GM19035 (cell line): ENCODE measurements at regions not wholly inside any gene's neighbourhood (a gene's known extent, or its start where the extent isn't known, plus 50 kb on each side); places are given as distances from the start of the nearest gene placed in this dataset.

Experiments used
- ATAC-seq: cut with Tn5 transposase; IDR thresholded peaks from one replicate; pipeline ENCODE4 v1.9.1; 2021; ENCODE audit not compliant: unreplicated experiment

DNA sequence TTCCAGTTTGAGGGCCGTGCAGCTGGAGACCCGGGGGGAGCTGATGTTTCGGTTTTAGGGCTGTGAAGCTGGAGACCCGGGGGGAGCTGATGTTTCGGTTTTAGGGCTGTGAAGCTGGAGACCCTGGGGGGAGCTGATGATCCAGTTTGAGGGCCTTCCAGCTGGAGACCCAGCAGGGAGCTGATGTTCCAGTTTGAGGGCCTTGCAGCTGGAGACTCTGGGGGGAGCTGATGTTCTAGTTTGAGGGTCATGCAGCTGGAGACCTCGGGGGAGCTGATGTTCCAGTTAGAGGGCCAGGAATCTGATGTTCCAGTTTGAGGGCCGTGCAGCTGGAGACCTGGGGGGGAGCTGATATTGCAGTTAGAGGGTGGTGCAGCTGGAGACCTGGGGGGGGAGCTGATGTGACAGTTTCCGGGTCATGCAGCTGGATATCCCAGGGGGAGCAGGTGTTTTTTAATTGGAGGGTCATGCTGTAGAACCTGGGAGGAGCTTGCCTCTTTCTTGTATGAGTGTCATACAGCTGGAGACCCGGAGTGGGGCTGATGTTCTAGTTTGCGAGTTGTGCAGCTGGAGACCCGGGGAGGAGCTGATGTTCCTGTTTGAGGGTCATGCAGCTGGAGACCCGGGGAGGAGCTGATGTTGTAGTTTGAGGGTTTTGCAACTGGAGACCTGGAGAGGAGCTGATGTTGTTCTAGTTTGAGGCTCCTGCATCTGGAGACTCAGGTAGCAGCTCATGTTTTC, 153.2 kb downstream of the RTP5 start:
- no peak for ATAC-seq

DNA sequence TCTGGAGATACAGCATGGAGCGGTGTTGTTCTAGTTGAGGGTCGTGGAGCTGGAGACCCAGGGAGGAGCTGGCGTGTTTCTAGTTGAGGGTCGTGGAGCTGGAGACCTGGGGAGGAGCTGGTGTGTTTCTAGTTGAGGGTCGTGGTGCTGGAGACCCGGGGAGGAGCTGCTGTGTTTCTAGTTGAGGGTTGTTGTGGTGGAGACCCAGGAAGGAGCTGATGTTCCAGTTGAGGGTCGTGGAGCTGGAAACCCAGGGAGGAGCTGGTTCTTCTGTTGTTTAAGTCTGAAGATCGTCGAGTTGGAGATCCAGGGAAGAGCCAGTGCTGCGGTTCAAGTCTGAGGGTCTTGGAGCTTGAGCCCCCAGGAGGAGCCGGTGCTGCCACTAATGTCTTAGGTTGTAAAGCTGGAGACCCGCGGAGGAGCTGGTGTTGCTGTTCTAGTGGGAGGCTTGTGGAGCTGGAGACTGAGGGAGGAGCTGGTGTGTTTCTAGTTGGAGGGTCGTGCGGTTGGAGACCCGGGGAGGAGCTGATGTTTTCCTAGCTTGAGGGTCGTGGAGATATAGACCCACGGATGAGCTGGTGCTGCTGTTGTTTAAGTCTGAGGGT, 155.3 kb downstream of the RTP5 start:
- ATAC-seq = no peak

DNA sequence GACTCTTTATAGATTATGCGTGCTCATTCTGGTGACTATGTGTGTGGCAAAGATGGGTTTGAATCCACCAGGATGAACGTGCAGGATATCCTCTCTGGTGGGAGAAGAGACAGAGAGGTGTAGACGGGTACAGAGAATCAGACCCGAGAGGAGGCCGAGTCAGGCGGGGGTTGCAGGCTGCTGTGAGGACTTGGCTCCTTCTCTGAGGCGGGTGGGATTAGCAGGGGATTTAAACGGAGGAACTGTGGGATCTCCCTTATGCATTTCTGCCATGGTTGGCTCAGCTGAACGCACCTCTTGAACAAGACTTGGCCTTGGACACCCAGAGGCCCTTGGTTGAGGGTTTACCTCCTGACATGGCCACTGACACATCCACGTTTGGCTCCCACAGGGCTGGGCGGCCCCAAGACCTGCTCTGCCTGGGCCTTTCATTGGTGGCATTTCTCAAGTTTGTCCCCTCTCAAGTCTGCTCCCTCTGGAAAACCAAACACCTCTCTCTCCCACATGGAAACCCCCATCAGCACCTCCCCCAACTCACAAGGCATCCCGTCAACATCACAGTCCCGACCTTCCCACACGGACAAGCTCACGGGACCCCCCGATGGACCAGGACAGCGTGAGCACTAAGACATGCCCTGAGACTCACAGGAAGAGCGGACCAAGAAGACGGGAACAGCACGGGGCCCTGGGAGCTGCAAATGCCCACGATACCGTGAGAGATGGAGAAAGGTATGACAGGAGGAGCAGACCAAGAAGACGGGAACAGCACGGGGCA, 158.3 kb downstream of the RTP5 start:
- no peak for ATAC-seq

DNA sequence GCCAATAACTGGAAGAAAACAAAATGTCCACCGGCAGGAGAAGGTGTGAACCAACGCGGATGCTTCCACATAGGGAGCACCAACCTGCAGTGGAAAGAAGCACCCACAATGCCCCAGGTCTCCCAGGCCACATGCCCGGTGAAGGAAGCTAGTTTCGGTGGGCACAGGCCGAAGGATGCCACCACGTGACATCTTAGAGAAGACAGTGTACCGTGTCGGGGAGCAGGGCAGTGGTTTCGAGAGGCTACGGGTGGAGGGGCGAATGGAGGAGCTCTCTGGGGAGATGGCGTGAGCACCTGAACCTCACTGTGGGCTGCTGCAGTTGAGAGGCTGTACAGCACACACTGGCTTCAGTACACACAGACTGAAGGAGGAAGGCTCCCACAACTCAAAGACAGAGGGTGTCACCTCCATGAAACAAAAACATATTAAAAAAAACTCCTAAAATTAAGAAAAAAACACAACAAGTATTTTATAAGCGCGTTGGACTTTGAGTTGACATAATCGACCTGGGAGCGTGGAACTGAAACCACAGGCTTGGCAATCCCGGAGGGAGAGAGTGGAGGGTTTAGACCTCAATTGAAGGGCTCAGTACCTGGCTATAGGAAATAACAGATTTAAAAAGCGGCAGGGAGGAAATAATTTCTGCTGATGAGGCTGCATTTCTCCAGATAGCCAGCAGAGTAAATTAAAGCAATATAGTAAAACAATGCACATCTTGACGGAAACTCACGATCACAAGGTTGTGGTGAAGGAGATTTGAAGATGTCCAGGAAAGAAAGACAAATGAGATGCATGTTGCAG, 160.1 kb downstream of the RTP5 start:
- ATAC-seq = no peak

DNA sequence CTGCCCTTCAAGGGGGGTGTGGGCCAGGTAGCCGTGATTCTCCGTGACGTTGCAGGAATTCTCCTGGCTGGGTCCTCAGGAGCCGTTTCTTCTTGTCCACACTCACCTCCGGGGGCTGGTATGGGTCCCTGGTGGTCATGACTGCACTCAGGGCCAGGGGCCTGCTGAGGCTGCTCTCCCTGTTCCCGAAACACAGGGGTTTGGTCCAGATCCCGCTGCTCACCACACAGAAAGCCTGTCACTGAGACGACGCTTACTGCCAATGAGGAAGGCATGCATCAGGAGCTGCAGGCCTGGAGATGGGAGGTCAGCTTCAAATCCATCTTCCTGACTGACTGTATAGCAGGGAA, 160.7 kb downstream of the RTP5 start:
- ATAC-seq = no peak

DNA sequence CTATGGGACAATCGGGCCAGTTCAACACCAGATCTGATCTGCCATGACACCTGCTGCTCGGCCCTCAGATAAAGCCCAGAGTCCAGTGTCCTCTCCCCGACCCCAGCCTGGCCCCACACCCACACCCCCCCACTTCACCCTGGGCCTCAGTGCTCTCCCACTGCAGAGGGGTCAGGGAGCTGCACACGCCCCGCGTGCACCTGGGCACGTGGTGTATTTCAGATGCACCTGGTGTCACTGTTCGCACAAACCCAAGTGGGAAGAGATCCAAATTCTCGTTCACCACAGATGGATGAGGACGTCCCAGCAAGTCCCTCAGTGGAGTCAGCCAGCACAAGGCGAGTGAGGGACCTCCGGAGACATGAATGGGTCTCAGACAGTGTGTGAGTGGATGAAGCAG, 161.3 kb downstream of the RTP5 start:
- no peak for ATAC-seq

DNA sequence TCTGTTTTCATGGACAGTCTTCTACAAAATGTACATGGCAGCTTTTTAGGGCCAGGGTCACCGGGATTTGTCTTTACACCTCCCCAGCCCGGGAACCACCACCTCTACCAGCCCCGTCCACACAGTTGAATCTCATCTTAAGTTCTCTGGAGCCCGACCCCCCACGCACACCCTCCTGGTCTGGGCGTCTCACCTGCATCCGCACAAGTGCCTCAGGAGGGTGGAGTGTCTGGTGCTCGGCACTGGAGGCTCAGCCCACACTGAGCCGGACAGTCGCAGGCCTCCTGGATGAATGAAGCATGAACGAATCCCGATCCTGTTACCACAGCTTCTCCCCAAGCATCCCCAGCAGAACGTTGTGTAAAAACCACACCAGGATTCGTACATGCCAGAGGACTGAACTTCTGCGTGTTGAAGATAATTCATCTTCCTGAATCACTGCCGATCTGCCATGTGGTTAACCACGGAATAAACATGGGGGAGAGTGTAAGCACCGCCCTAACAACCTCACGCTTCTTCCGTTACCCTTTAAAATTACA, 162.0 kb downstream of the RTP5 start:
- no peak for ATAC-seq

DNA sequence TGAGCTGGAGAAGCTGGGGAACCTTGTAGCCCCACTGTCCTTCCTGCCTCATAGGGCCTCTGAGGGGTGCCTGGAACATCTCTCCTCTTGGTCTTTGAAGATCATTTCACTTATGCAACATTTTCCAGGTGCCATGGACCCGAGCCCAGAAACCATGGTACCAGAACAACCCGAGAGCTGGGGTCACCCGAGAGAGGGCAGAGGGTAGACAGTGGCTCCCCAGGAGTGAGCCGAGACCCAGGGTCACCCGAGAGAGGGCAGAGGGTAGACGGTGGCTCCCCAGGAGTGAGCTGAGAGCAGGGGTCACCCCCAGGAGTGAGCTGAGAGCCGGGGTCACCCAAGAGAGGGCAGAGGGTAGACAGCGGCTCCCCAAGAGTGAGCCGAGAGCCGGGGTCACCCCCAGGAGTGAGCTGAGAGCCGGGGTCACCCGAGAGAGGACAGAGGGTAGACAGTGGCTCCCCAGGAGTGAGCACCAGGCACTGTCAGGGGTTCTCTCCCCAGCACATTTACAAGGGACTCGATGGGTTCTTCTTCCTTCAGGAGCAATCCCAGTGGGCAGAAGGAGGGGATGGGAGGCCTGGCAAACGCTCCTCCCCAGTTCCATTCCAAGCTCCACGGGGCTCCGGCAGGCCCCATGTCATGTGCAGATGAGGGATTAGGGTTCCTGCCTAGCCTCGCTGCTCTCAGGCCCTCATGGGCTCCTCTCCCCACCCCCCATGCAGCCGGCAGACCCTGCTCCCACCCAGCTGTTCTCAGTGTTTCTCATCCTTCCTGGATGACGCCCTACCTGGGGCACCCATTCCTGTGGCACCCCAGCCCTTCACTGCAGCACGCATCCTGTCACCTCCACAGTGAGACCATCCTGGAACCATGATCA, 163.5 kb downstream of the RTP5 start:
- no peak for ATAC-seq

DNA sequence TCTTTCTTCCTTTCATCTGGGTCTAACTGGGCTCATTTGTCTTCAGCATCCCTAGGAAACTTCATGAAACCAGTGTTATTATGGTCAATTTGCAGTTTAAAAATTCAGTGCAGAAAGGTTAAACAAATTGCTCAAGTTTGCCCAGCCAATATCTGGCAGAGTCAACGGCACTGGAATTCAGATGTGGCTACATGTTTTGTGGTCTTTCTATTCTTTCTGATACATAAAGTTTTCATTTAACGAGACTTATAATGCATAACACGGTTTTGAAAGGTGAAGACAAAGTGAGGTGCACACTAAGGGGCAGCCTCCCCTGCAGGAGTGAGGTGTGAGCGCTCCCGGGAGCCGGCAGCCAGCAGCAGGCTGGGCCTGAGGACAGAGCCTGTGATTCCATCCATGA, 164.6 kb downstream of the RTP5 start:
- ATAC-seq = no peak

DNA sequence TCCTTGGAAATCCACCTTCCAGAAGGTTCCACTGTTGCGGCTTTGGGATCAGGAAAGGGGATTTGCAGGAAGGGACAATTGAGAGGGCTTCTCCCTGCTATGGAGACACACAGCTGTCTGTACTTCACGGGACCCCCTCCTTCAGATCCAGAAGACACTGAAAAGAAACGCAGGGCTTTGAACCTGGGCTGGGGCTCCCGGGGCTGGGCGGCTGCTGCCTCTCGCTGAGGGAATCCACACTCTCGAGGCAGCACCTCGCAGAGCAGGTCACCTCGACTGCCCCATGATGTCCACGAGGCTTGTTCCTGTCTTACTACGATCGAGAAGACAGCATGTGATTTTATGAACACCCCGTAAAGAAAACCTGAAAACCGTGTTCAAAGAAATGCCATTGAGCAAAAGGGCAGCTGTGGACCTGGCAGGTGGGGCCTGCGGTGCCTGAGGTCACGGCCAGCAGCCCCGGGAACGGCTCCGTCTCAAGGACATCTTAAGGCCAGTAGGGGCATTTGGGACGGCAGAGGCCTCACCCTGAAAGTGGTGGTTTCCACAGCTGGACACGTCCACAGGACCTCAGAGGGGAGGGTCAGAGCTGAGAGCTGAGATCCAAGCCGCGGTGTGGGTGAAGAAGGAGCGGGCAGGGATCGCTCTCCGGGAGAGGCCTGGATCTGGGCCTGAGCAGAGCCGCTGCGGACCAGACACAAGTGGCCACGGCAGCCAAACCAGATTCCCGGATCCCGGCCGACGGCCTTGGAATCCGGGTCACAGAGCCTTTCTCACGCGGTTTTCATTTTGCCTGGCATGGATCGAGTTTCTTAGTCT, 165.7 kb downstream of the RTP5 start:
- ATAC-seq = no peak

DNA sequence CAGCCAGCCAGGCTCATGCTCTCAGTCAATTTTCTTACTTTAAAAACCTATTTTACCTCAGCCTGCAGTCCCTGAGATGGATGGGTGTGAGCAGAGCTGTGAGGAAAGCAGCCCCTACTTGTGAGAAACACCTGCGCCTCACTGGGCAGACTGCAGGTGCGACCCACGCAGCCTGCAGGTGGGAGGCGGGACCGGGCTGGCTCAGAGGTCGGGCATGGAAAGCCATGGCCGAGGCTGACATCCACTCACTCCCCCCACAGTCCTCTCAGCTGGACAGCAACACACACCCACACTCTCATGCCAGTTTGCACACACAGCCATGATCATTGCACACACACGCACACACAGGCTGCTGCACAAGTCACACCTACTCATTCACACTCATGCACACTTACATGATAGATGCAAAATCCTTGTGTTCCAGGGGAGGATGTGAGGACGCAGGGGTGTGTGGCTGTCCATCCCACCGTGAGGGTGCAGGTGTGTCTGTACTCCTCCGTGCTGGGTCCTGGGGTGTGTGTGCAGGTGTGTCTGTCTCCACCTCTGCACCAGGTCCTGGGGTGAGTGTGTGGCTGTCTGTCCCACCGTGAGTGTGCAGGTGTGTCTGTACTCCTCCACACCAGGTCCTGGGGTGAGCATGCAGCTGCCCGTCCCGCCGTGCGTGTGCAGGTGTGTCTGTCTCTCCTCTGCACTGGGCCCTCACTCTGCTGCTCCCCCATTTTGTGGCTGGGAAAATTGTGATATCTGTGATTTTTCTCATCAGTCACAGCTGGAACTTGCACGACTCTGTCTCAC, 166.5 kb downstream of the RTP5 start:
- ATAC-seq = no peak

DNA sequence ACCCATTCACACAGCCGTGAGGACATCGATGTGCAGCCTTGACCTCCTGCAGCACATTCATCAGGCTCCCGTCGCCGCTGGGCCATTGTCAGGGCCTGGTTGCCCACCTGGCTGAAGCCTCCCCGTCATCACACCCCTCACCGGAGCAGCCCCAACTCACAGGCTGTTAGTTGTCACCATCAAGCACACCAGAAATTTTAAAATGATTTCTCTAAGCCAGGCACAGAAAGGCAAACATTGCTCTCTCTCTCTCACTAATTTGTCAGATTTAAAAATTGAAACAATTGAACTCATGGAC, 167.1 kb downstream of the RTP5 start:
- ATAC-seq = no peak

DNA sequence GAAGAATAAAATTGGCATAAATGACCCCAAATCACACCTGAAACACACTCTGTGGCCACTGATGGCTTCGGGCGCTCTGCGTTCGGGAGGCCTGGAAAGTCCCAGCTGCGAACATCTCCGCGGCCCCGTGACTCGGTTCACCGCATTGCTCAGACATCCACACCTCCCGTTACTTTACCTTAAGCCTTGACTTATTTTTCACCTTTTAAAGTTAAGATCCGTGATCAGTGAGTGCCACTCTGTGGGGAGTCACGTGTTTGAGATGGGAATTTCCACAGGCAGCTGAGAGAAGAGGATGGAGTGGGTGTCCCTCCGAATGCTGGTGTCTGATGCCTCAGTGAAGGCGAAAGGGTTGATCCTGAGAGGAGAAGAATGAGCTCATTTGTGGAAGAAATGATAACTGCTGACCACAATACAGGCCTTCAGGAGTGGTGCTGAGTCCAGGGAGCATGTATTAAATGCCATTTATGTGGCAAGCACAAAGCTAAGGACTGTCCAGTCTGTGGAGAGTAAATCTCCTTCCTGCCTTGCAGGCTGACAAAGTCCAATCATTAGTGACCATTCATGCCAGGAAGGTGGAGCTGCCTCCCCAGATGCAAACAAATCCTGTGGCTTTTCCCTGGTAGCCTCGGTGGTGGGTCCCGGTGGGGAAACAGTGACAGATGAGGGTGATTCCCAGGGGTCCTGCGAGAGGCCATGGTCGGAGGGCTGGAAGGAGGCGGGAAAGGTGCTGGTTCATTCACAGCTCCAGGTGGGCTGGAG, 168.8 kb downstream of the RTP5 start:
- ATAC-seq = no peak

DNA sequence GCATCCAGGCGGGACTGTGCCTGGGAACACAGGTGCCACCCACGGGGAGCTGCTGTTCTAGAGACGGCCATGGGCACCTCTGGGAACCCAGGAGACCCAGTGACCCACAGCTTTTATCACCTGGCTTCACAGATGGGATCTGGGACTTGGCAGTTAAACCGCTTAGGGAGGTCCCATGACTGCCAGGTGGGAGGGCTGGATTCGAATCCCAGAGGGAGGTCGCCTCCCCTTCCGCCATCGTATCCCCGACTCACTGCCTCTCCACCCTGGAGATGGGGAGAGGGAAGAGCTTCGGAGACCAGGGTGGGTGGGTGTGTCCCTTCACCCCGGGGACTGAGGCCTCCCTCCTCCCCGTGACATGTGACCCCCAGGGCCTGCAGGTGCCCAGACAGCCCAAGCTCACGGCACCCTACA, 169.4 kb downstream of the RTP5 start:
- no peak for ATAC-seq

DNA sequence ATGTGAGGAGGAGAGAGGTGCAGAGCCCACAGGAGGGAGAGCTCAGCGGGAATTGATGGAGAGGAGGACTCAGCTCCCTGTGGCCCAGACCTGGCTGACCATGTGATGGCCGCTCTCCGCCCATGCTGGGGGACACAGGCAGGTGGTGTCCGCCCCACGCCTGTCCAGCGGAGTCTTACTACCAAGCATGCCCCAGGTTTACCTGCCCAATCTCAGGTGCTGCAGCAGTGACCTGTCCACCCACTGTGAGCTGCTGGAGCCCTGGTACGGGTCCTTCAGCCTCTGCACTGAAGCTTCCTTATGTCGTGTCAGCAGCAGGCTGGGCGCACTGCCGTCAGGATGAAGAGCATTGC, 170.8 kb downstream of the RTP5 start:
- ATAC-seq = no peak

DNA sequence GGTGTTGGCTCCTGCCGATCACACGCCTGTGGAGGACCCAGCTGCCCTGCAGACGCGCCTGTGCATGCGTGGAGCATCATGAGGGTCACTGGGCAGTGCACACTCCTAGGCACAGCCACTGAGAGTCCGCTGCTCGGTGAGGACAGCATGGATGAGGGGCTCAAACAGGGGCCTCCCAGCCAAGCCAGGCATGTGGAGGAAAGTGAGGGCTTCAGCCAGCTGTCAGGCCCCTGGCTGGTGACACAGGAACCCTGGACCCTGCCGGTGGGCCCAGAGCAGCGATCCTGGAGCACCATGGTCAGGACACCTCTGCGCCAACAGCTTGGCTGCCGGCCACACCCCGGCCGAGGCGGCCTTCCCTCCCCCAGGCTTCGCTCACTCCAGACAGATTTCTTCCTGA, 171.2 kb downstream of the RTP5 start:
- no peak for ATAC-seq

DNA sequence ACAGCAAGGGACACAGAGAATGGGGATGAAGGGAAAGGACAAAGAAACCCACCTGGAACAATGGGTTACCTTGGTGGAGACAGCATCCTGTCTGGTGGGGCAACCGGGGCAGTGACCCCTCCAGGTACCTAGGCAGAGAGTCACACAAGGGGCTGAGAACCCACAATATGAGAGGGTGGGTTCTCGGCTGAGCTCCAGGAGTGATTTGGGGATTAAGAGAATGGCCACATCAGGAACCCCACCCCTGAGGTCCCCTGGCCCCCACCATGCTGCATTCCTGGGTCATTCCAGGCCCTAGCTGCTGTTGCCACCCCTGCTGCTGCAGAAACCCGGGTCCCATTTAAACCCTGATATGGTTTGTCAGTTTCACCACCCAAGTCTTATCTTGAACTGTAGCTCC, 172.3 kb downstream of the RTP5 start:
- no peak for ATAC-seq
